Mesenchymal stem cell (in vitro differentiated cells and primary cell): ENCODE measurements at regions not wholly inside any gene's neighbourhood (a gene's known extent, or its start where the extent isn't known, plus 50 kb on each side); places are given as distances from the start of the nearest gene placed in this dataset.

Experiments used
- DNase-seq: peaks from one replicate; pipeline ENCODE4 v3.0.0-alpha.2; 2013
- H2AFZ ChIP-seq: one replicate; pipeline ENCODE4 v1.6.1; 2013; ENCODE audit warnings: low read depth, mild to moderate bottlenecking, control low read depth, inconsistent platforms, low read length, moderate library complexity
- H2AK5ac ChIP-seq: 2 replicates; pipeline ENCODE4 v1.6.1; 2013; ENCODE audit warnings: low read length, moderate library complexity, mild to moderate bottlenecking, inconsistent platforms; ENCODE audit not compliant: severe bottlenecking
- H2BK120ac ChIP-seq: one replicate; pipeline ENCODE4 v1.6.1; 2013; ENCODE audit warnings: low read depth, mild to moderate bottlenecking, inconsistent platforms, low read length, moderate library complexity
- H2BK12ac ChIP-seq, 2 experiments: one replicate each; pipeline ENCODE4 v1.6.1; 2013; ENCODE audit warnings: inconsistent platforms in 2 of 2, low read length in 2 of 2, mild to moderate bottlenecking in 2 of 2, moderate library complexity in 2 of 2, control low read depth in 1 of 2
- H2BK15ac ChIP-seq: one replicate; pipeline ENCODE4 v1.6.1; 2013; ENCODE audit warnings: mild to moderate bottlenecking, low read depth, inconsistent platforms; ENCODE audit not compliant: poor library complexity, severe bottlenecking
- H2BK5ac ChIP-seq: 2 replicates; pipeline ENCODE4 v1.6.1; 2013; ENCODE audit warnings: low read depth, mild to moderate bottlenecking, low read length, control low read depth, inconsistent platforms; ENCODE audit not compliant: poor library complexity, severe bottlenecking
- H3K14ac ChIP-seq, 2 experiments: one replicate each; pipeline ENCODE4 v1.6.1; 2013; ENCODE audit warnings: inconsistent platforms in 2 of 2, low read length in 2 of 2, control low read depth in 1 of 2, mild to moderate bottlenecking in 1 of 2, moderate library complexity in 1 of 2
- H3K18ac ChIP-seq, 2 experiments: one replicate each; pipeline ENCODE4 v1.6.1; 2013; ENCODE audit warnings: inconsistent platforms in 2 of 2, low read length in 2 of 2, control low read depth in 1 of 2, low read depth in 1 of 2, mild to moderate bottlenecking in 1 of 2
- H3K23ac ChIP-seq, 2 experiments: one replicate each; pipeline ENCODE4 v1.6.1; 2013; ENCODE audit warnings: inconsistent platforms in 2 of 2, low read length in 2 of 2, mild to moderate bottlenecking in 2 of 2, moderate library complexity in 2 of 2, control low read depth in 1 of 2
- H3K27ac ChIP-seq: 2 replicates; pipeline ENCODE4 v1.5.1; 2013; ENCODE audit warnings: mild to moderate bottlenecking, moderate library complexity, low read length, control low read depth, inconsistent platforms; ENCODE audit not compliant: poor library complexity, severe bottlenecking
- H3K27me3 ChIP-seq, 2 experiments: 2 replicates each; pipeline versions ENCODE4 v1.6.1 to v1.7.0; 2013; ENCODE audit warnings: low read length in 2 of 2, mild to moderate bottlenecking in 2 of 2, moderate library complexity in 2 of 2, control low read depth in 1 of 2, inconsistent platforms in 1 of 2; ENCODE audit not compliant: control insufficient read depth in 1 of 2, insufficient read depth in 1 of 2
- H3K36me3 ChIP-seq, 2 experiments: 2 replicates each; pipeline versions ENCODE4 v1.6.1 to v1.7.0; 2013; ENCODE audit warnings: low read length in 2 of 2, control low read depth in 1 of 2, inconsistent platforms in 1 of 2, low read depth in 1 of 2, mild to moderate bottlenecking in 1 of 2; ENCODE audit not compliant: insufficient read depth in 2 of 2, control insufficient read depth in 1 of 2
- H3K4ac ChIP-seq, 2 experiments: one replicate each; pipeline ENCODE4 v1.6.1; 2013; ENCODE audit warnings: inconsistent platforms in 2 of 2, low read length in 2 of 2, mild to moderate bottlenecking in 2 of 2, moderate library complexity in 2 of 2, control low read depth in 1 of 2, low read depth in 1 of 2
- H3K4me1 ChIP-seq: 2 replicates; pipeline ENCODE4 v1.6.1; 2013; ENCODE audit warnings: low read depth, low read length, control low read depth; ENCODE audit not compliant: control insufficient read depth, insufficient read depth
- H3K4me2 ChIP-seq: 2 replicates; pipeline ENCODE4 v1.6.1; 2013; ENCODE audit warnings: low read length, mild to moderate bottlenecking, inconsistent platforms; ENCODE audit not compliant: poor library complexity, severe bottlenecking
- H3K4me3 ChIP-seq, 2 experiments: 2 replicates each; pipeline versions ENCODE4 v1.5.1 to v1.7.0; 2013; ENCODE audit warnings: low read length in 2 of 2, mild to moderate bottlenecking in 2 of 2, control low read depth in 1 of 2, low read depth in 1 of 2; ENCODE audit not compliant: insufficient read depth in 1 of 2
- H3K79me1 ChIP-seq: replicated peaks from 2 replicates; pipeline ENCODE4 v1.6.1; 2013; ENCODE audit warnings: mild to moderate bottlenecking, control low read depth, low read length, inconsistent platforms; ENCODE audit not compliant: poor library complexity, severe bottlenecking
- H3K9ac ChIP-seq: 2 replicates; pipeline ENCODE4 v1.7.0; 2013; ENCODE audit warnings: mild to moderate bottlenecking, low read length, moderate library complexity
- H3K9me3 ChIP-seq: 2 replicates; pipeline ENCODE4 v1.7.0; 2013; ENCODE audit warnings: mild to moderate bottlenecking, low read length; ENCODE audit not compliant: control insufficient read depth
- H4K8ac ChIP-seq: one replicate; pipeline ENCODE4 v1.6.1; 2013; ENCODE audit warnings: inconsistent platforms, mild to moderate bottlenecking, low read length, moderate library complexity
- H4K91ac ChIP-seq: one replicate; pipeline ENCODE4 v1.6.1; 2013; ENCODE audit warnings: mild to moderate bottlenecking, low read length, inconsistent platforms
- WGBS: methylation state at CpG from one replicate; pipeline ENCODE4 v1.1.7; 2013; ENCODE audit warnings: mixed read lengths; 5-methylcytosine and 5-hydroxymethylcytosine counted together

DNA sequence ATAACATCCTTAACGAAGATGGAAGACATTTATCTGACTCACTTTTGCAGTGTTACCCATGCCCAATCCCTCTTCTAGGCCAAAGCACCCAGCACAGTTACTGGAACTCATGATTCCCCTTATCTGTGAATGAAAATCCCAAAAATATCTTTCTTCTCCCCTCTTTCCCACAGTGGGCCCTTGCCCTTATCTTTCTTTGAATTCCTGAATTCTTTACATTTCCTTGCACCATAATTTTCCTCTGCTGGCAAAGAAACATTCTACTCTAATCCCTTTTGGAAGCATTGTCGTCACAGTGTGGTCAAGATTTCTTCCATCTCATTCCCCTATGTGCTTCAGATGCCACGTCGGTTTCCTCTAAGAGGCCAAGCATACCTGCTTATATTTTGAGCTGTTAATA, 135.9 kb upstream of the LIFR start:
- H3K27me3 ChIP-seq: no peaks in the 10 kb centered on the region
- H2AK5ac ChIP-seq: no peak overlapping the region
- no peak overlapping the region for H3K23ac ChIP-seq
- no peaks in the 10 kb centered on the region for H3K36me3 ChIP-seq
- no peak overlapping the region for H2BK5ac ChIP-seq
- no peak overlapping the region for H2AFZ ChIP-seq
- H3K4me2 ChIP-seq: no peak overlapping the region
- no peak overlapping the region for H3K9ac ChIP-seq
- no peak overlapping the region for H4K8ac ChIP-seq
- no peak overlapping the region for H2BK15ac ChIP-seq
- no peak overlapping the region for H3K4ac ChIP-seq
- H3K14ac ChIP-seq: no peak overlapping the region
- no peak overlapping the region for H3K18ac ChIP-seq
- no peaks in the 10 kb centered on the region for H3K79me1 ChIP-seq
- H3K4me3 ChIP-seq: no peak overlapping the region
- no peaks in the 10 kb centered on the region for H3K9me3 ChIP-seq
- H3K27ac ChIP-seq: no peak overlapping the region
- H2BK120ac ChIP-seq: no peak overlapping the region
- 73% methylated on average over 4 of the region's 4 CpGs for WGBS
- no peaks in the 10 kb centered on the region for H3K4me1 ChIP-seq
- H4K91ac ChIP-seq: no peak overlapping the region
- peak; percentile 27 for DNase-seq
- no peak overlapping the region for H2BK12ac ChIP-seq

DNA sequence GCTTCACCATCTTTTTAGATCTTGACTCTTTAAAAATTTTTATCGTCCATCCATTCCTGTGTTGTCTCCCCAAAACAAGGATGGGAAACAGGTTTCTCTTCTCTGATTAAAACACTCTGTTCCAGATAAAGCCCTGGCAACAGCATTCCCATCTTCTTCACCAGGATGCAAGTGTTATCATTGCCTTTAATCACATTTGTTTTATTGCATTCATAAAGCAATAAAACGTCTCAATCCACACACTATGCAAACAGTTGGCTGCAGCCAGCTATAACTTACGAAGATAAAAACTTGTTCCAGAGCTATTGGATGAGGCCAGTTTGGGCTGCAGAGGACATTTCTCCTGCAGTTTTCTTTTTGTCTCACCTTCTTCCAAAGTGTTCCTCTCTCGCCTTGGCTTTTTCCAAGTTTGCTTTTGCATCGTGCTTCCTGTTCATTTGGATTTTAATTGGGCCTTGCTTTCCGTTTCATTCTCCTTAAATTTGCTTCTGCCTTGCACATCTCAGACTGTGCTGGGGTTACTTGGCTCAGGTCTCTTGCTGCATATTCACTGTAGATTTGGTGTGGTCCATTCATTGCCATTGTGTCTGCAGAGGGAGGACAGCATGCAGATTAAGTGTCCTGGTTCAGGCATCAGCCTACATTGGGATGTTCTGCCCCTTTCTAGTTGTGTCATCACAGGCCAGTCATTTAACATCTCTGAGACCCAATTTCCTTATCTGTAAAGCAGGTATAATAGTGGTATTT, 136.5 kb upstream of the LIFR start:
- Histone ChIP-seq H3K79me1 (no peaks in the 10 kb centered on the region), H3K27me3 (no peaks in the 10 kb centered on the region), H3K9ac (no peak overlapping the region), H3K27ac (no peak overlapping the region), H3K23ac (no peak overlapping the region), H4K8ac (no peak overlapping the region), H3K4me3 (no peak overlapping the region), H3K18ac (no peak overlapping the region), H2BK5ac (no peak overlapping the region), H3K4me1 (no peaks in the 10 kb centered on the region), H2BK12ac (peak overlapping the region in 1 of 2 experiments; percentile 45), H3K4me2 (no peak overlapping the region), H3K14ac (no peak overlapping the region), H2BK120ac (no peak overlapping the region), H3K36me3 (no peaks in the 10 kb centered on the region), H4K91ac (no peak overlapping the region), H3K4ac (no peak overlapping the region), H2BK15ac (no peak overlapping the region), H2AK5ac (no peak overlapping the region), H3K9me3 (no peaks in the 10 kb centered on the region), H2AFZ (no peak overlapping the region)
- WGBS: 72% methylated on average over 6 of the region's 6 CpGs
- no peak for DNase-seq

DNA sequence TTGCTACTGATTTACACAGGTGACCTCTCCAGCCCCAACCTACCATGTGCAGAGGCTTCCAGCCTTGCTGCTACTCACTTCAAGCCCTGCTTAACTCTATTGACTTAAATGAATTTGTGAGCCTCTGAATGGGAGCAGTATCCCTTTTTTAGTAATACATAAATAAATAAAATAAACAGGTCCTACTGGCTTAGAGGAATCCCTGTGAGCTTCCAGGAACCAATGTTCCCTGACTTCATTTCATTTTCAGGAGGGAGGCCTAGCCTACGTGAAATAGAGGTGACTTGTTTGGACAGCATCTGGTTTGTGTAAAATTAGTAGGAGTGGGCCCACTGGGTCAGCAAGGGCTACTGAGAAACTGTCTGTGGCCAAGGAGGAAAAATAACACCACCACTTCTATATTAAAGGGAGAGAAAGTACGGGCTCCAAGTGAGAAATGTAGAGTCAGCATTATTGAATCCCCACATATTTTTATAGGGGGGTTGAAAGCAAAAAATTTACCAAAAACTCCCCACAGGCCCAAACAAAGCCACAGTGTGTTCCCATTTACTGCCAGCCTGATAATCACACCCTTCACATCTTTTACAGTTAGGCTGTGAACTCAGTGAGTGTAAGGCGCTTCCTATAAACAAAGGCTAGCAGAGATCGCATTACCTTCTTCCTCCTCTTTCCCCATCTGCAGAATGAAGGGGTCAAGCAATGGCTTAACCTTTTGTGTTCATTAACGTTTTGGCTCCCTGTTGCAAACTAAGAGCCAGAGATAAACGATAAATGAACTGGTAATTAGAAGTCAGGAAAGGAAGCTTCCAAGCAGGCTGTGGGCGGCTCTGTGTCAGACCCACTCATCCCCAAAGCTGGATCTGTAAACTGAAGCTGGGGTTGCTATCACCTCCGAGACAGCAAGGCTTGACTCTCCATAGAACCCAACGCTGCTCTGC, 138.8 kb upstream of the LIFR start:
- H3K4me1 ChIP-seq: no peaks in the 10 kb centered on the region
- H3K36me3 ChIP-seq: no peaks in the 10 kb centered on the region
- peak overlapping the region; percentile 78 for H4K8ac ChIP-seq
- H3K4me3 ChIP-seq: no peak overlapping the region
- peaks cover 3% of the 10 kb centered on the region for H3K9me3 ChIP-seq
- no peaks in the 10 kb centered on the region for H3K27me3 ChIP-seq
- peak overlapping the region; percentile 82 for H2BK120ac ChIP-seq
- no peak overlapping the region for H3K23ac ChIP-seq
- no peak overlapping the region for H3K9ac ChIP-seq
- H3K4ac ChIP-seq: peak overlapping the region in 1 of 2 experiments; percentile 71
- no peak overlapping the region for H2BK5ac ChIP-seq
- no peak overlapping the region for H2BK15ac ChIP-seq
- H2AK5ac ChIP-seq: no peak overlapping the region
- H2AFZ ChIP-seq: no peak overlapping the region
- peak overlapping the region; percentile 43 for H3K27ac ChIP-seq
- peak; percentile 78 for DNase-seq
- H4K91ac ChIP-seq: peak overlapping the region; percentile 5
- 10% methylated on average over 6 of the region's 9 CpGs for WGBS
- H2BK12ac ChIP-seq: peak overlapping the region; percentile 75 to 82
- no peak overlapping the region for H3K14ac ChIP-seq
- no peaks in the 10 kb centered on the region for H3K79me1 ChIP-seq
- H3K18ac ChIP-seq: peak overlapping the region; percentile 45 to 71
- no peak overlapping the region for H3K4me2 ChIP-seq

DNA sequence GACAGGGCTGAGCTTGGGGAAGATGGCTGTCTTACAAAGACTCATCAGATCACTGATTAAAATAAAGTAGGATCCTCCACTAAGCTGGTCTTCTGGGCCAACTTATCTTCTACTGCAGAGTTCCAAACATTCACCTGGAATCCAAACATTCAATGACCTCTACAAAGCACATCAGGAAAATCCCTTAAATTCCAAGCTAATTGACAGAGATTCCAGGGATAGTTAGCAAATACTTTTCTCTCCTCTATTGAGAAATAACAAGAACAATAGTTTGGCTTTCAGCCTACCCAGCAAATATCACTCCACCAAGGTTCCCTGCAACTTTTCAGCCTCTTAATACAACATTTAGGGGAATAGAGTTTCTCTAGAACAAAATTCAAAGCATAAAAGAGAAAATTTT, 140.6 kb upstream of the LIFR start:
- H3K4ac ChIP-seq: no peak overlapping the region
- no peak overlapping the region for H2BK5ac ChIP-seq
- H3K4me1 ChIP-seq: no peaks in the 10 kb centered on the region
- no peak overlapping the region for H3K14ac ChIP-seq
- H3K18ac ChIP-seq: peak overlapping the region in 1 of 2 experiments; percentile 32
- H3K79me1 ChIP-seq: no peaks in the 10 kb centered on the region
- H3K4me2 ChIP-seq: no peak overlapping the region
- H4K91ac ChIP-seq: no peak overlapping the region
- H2AK5ac ChIP-seq: no peak overlapping the region
- no peak overlapping the region for H3K27ac ChIP-seq
- H2BK15ac ChIP-seq: no peak overlapping the region
- no peak overlapping the region for H3K23ac ChIP-seq
- H3K36me3 ChIP-seq: no peaks in the 10 kb centered on the region
- no peak overlapping the region for H2BK120ac ChIP-seq
- no peak overlapping the region for H2BK12ac ChIP-seq
- no peak overlapping the region for H3K4me3 ChIP-seq
- no peaks in the 10 kb centered on the region for H3K27me3 ChIP-seq
- H4K8ac ChIP-seq: no peak overlapping the region
- no peak overlapping the region for H2AFZ ChIP-seq
- no peak for DNase-seq
- no peak overlapping the region for H3K9ac ChIP-seq
- H3K9me3 ChIP-seq: peaks cover 3% of the 10 kb centered on the region
